HCT116 (cell line): ENCODE measurements at regions not wholly inside any gene's neighbourhood (a gene's known extent, or its start where the extent isn't known, plus 50 kb on each side); places are given as distances from the start of the nearest gene placed in this dataset.

ENCODE experiments used
- POLR2A ChIP-seq: IDR thresholded peaks from 2 replicates; pipeline ENCODE4 v1.7.0; 2011; ENCODE audit warnings: borderline replicate concordance; ENCODE audit not compliant: insufficient read depth, insufficient read length; ENCODE audit errors: extremely low read depth
- POLR2AphosphoS5 ChIP-seq: IDR thresholded peaks from 2 replicates; pipeline ENCODE4 v1.6.1; 2011; ENCODE audit warnings: mild to moderate bottlenecking, low read depth, low read length, moderate library complexity
- RAD21 ChIP-seq: IDR thresholded peaks from 2 replicates; pipeline ENCODE4 v1.6.1; 2012; ENCODE audit warnings: low read depth, mild to moderate bottlenecking
- TF ChIP-seq, protein P1 (sequence below): IDR thresholded peaks from 2 replicates; pipeline ENCODE4 v1.6.1; 2012; ENCODE audit warnings: low read depth

DNA sequence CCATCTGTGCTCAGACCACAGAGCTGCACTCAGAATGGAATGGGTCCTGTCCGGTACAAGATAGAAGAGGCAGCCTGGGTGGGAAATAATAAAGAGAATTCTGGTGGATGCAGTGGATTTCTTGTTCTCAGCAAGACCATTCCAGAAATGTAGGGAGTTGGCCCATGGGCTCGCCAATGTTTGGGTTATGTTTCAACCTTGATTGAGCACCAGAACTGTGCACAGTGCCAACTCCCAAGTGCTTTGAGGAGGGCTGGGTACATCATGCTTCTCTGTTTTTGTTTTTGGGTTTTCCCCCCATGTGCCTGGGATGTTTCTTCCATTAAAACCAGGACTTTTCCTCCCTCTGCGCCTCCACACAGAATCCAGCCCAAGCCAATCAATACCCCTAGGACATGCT, 304.1 kb downstream of the TNS1 start:
- no peak for TF ChIP-seq POLR2A
- TF ChIP-seq RAD21 = no peak
- no peak for TF ChIP-seq POLR2AphosphoS5
- TF ChIP-seq, protein P1, sequence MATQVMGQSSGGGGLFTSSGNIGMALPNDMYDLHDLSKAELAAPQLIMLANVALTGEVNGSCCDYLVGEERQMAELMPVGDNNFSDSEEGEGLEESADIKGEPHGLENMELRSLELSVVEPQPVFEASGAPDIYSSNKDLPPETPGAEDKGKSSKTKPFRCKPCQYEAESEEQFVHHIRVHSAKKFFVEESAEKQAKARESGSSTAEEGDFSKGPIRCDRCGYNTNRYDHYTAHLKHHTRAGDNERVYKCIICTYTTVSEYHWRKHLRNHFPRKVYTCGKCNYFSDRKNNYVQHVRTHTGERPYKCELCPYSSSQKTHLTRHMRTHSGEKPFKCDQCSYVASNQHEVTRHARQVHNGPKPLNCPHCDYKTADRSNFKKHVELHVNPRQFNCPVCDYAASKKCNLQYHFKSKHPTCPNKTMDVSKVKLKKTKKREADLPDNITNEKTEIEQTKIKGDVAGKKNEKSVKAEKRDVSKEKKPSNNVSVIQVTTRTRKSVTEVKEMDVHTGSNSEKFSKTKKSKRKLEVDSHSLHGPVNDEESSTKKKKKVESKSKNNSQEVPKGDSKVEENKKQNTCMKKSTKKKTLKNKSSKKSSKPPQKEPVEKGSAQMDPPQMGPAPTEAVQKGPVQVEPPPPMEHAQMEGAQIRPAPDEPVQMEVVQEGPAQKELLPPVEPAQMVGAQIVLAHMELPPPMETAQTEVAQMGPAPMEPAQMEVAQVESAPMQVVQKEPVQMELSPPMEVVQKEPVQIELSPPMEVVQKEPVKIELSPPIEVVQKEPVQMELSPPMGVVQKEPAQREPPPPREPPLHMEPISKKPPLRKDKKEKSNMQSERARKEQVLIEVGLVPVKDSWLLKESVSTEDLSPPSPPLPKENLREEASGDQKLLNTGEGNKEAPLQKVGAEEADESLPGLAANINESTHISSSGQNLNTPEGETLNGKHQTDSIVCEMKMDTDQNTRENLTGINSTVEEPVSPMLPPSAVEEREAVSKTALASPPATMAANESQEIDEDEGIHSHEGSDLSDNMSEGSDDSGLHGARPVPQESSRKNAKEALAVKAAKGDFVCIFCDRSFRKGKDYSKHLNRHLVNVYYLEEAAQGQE = no peak
